Suppressor macrophage (primary cell): ENCODE measurements at regions not wholly inside any gene's neighbourhood (a gene's known extent, or its start where the extent isn't known, plus 50 kb on each side); places are given as distances from the start of the nearest gene placed in this dataset.
"Not testable (repeated sequence)": the region's sequence is repeated elsewhere in the genome, so short reads cannot be mapped to it uniquely, and the experiment has no call there.

ENCODE experiments used
- DNase-seq, 4 experiments: peaks; one replicate each; pipeline ENCODE4 v3.0.0-alpha.2; 2020 to 2022

DNA sequence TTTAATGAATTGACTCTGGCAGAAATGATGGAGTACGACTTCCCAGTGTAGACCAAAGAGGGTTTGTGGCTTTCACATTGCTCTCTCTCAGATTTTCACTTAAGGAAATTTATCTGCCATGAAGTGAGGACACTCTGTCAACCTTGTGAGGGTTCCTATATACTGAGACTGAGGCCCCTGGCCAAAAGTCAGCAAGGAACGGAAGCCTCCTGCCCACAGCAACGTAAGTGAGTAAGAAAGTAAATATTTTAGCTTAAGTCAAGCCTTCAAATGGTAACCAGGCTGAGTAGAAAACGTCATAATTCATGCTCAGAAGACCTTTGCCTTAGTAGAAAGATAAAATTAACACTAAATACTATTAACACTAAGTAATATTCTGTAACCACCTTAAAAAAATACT is 1080.5 kb upstream of the ACVR2A start:
- DNase-seq = no peak

DNA sequence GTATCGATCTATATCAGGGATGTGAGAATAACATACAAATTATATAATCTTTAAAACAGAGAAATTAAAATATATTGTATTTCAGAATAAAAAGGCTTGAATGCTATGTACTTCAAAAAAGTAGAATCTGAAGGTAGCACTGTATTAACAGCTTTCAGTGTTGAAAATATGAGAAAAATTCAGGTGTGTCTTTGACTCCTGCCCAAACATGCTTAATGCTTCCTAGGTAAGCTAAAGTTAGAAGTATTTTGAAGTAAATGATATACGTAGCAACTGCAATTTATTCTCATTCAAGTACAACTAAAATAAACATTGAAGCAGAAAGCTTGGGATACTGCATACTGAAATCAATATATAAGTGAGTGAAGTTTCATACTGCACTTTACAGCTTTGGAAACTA is 1082.0 kb upstream of the ACVR2A start:
- no peak for DNase-seq

DNA sequence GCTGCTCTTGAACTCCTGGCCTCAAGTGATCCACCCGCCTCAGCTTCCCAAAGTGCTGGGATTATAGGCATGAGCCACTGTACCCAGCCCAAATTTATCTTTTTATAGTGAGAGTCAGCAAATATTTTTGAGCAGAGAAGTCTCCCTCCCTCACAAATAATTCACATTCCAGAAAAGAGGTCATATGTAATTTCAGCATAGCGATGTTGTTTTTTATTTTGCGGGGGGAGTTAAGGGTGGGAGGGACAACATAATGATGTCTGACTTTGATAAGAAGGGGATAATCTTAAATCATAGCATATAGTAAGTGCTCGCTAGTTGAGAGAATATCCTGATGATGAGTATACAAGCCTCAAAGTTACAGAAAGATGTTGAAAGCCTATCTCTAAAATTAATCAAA is 1090.2 kb upstream of the ACVR2A start:
- no peak for DNase-seq

DNA sequence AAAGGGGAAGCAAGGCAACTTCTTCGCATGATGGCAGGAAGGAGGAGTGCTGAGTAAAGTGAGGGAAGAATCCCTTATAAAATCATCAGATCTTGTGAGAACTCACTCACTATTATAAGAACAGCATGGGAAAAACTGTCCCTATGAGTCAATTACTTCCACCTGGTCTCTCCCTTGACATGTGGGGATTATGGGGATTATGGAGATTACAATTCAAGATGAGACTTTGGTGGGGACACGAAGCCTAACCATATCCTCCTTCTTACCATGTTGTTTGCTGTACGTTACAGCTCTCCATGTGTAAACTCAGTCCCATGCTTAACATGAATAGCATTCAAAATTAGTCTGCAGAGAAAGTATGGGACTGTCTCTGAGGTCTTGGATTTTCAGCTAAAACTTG is 1096.8 kb upstream of the ACVR2A start:
- DNase-seq = no peak

DNA sequence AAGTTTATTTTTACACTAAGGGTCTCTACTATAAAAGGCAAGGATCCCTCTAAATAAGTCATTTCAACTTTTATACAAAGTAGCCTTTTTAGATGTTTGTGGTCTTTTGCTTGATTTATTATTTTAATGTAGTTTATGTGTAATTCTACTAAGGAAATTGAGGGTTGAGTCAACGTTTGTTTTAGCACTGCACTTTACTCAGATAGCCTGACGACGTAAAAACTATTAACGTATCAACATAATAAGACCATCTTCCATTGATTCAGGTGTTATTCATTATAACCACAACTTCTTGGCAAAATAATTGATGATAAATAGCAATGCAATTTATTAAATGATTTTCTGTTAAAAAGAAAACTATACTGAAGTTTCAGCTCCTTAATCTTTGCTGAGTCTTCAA is 1103.6 kb upstream of the ACVR2A start:
- DNase-seq = no peak

DNA sequence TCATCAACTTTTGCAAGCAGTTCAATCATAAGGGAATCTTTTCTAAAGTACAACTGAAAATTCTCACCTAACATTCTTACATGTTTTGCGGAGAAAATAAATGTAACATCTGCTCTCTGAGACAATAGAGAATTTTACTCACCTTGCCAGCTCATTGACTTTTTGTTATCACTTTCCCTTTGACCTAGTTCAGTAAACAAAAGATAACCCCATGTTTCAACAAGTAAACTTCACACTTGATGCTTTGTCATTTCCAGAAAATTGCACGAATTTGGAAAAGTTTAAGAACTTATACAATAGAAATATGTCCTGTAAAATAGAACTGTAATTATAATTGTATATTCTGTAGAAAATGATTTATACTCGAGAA is 1110.0 kb upstream of the ACVR2A start:
- no peak for DNase-seq

DNA sequence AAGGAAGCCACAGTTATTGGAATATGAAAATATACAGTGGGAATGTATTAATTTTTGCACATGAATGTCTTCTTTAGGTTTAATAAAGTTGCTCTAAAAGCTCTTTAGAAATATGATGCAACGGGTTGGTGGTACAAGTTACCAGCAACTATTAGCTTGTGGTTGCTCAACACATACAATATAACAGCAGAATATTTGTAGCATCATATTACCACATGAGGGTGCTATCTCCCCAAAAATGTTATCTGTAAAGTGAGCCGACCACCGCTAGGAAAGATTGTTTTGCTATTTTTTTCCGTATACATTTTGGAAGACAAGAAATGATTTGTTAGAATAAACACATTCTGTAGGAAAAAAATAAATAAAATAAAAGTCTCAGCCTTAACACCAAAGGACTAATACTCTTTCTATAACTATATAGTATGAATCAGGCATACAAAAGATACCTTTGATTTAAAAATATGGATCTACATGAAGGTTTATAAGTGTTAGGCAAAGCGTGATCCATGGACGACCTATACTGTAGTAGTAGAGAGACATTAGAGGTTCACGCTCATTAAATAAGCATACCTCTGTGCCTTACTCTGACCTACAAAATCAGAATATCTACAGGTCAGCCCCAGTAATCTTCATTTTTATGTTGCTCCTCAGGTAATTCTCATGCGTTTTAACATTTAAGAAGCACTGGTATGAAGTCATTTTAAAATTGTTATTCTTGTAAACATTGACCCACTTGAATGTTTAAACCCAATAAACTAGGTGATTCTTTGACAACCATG is 1110.6 kb upstream of the ACVR2A start:
- peak in 3 of 4 experiments; percentile 15 to 28 (median 20) for DNase-seq

DNA sequence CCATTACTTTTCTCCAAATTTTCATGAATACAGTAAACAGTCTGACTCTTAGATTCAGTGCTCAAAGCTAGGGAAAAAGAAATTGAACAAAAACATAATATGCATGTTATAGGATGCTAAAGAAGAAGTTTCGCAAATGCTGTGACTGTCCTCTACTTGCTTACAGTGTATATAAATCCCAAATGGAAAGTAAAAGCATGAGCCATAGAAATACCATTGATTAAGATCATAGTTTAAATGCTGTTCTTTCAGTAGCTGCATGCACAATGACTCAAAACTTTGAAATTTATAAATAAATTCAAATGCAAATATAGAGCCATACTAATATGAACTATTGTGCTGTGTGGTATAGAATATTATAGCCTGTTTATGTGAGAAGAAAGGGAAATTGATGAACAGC is 1113.9 kb upstream of the ACVR2A start:
- DNase-seq = no peak

DNA sequence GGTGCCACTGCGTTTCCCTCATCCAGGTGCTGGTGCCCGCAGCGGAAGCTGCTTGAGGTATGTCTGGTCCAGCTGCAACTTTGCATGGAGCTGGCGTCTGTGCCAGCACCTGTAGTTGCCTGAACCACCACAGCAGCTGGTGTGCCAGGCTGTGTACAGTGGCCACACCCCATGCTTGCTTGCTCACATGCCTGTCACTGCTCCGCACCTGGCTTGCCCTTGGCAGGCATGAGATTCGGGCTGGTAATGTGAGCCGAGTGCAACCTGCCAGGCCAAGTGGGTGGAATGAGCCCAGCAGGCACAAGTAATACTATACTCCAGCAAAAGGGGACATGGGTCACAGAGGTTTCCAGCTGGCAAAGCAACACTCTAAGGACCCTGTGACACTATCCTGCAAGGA is 1123.3 kb upstream of the ACVR2A start:
- DNase-seq = no peak

DNA sequence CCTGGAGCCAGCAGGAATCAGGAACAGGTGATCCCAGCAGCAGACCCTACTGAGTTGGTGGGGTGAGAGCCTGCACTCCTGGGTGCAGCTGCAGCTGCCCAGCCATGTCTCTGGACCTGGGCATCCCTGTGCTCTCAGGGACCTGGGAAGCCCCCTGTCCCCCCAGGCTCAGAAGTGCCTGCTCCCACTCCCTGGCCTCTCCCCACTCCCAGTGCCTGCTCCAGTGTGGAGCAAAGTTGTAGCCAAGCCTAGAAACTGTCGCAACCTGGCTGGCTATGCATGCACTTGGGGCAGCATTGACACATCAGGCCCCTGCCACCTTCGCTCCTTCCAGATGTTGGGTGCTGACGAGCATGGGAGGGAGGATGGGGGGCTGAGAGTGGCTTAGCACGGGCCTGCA is 1124.7 kb upstream of the ACVR2A start:
- no peak for DNase-seq

DNA sequence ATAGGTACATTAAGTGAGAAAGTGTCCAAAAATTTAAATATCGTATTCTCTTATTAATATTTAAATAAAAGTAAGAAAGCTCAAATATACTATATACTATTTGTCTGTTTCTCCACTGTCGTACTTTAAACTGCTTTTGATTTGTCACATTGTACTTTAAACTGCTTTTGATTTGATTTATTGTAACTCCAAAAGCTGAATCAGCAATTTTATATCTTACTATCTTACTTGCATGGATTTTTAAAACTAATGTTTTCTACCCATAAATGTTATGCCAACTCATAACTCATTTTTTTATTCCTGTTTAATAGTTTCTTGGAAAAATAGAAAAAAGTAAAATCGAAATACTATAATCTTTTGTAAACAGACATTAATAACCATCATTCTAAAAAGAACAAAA is 1128.2 kb upstream of the ACVR2A start:
- DNase-seq = no peak

DNA sequence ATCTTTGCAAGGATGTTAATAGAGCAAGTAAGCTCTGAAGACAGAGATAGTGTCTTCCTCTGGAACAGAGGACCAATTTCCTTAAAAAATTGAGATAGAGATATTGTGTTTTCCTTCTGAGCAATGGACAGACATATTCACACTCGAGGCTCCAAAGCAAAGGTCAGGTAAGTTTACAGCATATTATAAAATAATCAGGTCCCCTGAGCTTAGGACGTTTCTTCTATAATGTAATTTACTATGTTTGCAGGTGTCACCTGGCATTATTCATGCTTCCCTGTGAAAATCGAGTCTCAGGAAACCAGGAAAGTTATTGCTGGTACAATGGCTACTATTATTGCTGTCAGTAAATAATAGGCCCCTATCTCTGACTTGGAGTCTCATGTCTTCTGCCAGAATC is 1135.8 kb upstream of the ACVR2A start:
- no peak for DNase-seq

DNA sequence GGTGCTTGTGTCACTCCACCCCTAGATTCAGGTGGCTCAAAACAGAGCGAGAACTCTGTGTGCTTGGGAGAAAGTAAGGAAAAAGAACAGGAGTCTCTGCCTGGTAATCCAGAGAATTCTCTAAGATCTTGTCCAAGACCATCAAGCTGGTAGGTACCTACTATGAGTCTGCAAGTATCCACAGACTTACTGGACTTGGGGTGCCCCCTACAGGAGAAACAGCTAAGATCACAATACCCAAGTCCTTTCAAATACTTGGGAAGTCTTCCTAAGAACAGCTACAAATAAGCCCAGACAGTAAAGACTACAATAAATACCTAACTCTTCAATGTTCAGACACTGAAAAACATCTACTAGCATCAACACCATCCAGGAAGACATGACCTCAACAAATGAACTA is 1143.6 kb upstream of the ACVR2A start:
- DNase-seq = no peak

DNA sequence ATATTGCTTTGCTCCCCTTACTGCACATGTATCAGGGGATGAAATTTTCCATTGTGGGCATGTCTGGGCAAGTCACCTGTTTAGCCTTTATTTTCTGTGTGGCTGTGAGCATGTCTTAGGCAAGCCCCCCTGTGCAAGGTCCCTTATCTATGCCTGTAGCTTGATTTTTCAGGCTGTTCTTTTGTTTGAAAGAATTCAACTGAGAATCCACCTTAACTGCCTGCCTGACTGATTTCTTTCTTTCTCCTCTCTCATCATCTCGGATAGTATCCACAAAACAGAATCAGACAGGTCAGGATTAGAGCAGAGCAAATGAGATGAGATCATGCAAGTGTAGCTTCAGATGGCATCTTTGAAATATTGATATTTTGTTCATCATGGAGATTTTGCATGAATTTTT is 1147.5 kb upstream of the ACVR2A start:
- DNase-seq = no peak

DNA sequence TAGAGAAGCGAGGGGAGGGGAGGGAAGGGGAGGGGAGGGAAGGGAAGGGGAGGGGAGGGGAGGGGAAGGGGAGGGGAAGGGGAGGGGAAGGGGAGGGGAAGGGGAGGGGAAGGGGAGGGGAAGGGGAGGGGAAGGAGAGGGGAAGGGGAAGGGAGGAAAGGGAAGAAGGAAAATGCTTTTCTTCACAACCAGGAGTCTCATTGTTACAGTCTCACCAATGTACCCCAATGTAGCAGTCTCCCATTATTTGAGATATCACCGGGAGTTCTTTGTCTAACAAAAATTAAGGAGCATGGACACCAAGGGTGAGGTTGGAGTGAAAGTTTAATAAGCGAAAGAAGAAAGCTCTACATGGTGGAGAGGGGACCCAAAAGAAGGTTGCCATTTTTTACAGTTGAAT is 1148.0 kb upstream of the ACVR2A start:
- not testable (repeated sequence) for DNase-seq

DNA sequence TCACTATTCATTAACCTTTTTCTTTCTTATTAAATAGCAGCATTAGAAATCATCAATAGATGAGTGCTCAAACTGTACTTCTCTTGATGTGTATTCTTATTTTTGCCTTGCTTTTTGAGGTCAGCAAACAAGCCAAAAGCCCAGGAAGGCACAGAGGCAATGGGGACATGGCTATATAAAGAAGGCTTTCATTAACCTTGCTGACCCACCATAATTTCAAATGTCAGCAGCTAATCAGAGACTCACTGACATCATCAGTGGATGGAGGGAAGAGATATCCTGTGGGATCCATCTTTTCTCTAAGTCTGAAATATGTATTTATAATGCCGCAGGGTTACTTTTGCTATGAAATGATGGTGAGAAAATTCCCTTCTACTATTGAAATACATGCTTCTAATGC is 1162.8 kb upstream of the ACVR2A start:
- DNase-seq = no peak

DNA sequence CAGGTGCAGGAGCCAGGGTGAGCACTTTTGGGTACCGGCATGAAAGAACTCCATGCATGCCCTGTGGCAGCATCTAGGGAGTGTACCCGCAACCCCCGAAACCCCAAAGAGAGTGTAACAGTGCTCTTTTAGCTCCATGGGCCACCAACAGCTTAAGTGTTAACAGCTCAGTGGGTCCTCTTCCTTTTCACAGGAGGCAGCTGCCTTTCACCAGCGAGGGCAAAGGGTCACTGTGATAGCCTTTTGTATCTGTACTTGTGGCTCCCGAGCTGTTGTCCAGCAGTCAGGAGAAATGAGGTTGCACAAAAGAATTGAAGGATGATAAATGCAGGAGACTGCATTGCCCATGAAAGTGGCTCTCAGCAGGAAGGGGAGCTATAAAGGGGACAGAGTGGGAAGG is 1166.3 kb upstream of the ACVR2A start:
- no peak for DNase-seq

DNA sequence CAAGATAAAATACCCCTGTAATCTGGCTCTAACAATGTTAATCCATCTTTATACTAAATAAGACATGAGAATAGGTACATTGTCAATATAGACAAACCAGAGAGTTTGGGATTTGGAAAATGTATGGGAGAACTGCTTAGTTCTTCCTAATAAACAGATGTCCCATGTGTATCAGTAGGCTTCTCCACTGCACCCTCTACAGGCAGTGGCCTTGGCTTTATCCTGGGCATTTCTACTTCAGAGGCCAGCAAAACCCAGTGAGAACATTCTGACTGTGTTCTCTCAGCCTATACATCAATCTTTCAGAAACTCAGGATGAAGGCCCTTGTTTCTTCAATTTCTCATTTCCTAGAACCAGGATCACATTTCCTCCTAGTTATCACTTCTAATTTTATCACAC is 1167.5 kb upstream of the ACVR2A start:
- no peak for DNase-seq

DNA sequence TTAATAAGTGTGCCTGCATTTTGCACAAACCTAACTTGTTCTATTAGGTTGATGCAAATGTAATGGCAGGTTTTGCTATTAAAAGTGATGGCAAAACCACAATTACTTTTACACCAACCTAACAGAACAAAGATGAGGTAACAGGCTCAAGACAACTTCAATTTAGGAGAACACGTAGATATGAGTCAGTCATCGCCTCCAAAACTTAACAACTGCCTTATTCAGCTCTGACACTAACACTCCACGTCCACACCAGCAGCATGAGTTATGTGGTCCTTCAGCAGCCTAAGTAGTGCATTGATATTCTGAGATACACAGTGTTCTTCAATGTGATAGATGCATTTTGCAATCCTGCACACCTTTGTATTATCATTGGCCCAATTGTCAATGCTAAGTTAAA is 1175.1 kb upstream of the ACVR2A start:
- no peak for DNase-seq

DNA sequence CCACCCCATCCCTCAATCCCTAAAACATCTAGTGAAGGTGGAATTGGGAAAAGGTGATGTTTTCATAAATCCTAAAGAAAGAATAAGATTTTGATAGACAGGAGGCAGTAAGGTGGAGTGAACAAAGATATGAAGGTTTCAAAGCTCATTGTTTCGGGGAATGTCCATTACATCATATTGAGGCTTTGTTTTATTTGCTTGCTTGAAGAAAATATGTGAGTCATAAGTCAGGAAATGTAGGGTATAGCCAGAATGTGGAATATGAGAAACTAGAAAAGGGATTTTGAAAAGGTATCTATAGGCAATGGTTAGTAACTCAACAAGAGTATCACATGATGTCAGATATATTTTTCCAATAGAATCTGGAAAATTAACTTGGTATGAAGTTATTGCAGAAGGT is 1178.5 kb upstream of the ACVR2A start:
- DNase-seq = no peak

DNA sequence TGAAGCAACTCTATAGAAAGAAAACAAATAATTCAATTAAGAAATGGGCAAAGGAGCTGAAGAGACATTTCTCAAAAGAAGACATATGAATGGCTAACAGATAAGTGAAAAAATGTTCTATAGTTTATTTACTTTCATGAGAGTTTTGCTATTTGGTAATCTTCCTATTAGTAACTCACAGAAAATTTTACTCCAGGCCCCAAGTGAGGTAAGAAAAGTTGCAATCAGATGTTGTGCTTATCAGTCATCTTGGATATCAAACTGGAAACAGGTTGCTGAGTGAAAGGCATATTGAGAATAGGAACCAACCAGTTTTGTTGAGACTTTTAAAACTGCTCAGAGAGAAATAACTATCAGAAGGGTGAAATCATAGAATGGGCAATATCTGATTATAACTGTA is 1179.0 kb upstream of the ACVR2A start:
- no peak for DNase-seq

DNA sequence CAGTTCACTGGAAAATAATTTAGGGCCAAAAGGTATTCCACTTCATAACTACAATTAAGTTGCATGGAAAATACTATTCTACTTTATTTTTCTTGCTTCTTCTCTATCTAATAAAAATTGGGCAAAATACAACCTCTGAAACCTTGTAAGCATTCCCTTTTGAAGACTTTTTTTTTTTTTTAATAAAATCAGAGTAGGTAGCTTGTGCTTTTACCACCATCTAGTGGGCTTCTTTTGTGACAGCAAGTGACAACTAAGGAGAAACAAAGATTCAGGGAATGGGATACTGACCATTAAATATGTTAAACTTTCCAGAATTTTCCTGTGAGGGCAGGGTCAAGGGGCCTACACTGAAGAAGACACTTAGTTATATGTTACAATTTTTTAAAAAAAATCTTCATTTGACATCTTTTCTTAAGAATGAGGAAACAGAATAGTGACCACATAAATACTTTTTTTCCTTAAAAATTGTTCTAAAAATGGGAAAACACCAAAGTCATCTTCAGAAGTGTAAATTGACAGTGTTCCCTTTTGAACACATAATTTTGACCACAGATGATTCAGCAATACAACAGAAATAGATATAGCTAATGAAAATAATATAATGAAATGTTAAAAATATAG is 1183.2 kb upstream of the ACVR2A start:
- DNase-seq = peak; percentile 3 to 40 (median 19)

DNA sequence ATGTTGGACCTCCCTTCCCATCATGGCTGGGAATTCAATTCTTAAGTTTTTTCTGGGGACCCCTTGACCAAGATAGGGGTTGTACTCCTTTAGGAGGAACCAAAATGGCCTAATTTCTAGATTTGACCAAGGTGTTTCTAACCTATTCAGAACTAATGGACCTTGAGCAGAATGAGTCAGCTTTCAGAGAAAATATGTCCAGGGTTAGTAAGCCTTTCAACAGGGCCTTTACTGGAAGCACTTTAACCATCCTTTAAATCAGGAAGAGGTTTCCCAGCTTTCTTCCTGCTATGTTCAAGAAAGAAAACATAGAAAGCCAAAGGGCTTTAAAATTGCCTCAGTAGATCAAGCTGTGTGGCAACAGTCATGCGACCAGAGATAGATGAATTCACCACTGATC is 1184.9 kb upstream of the ACVR2A start:
- no peak for DNase-seq

DNA sequence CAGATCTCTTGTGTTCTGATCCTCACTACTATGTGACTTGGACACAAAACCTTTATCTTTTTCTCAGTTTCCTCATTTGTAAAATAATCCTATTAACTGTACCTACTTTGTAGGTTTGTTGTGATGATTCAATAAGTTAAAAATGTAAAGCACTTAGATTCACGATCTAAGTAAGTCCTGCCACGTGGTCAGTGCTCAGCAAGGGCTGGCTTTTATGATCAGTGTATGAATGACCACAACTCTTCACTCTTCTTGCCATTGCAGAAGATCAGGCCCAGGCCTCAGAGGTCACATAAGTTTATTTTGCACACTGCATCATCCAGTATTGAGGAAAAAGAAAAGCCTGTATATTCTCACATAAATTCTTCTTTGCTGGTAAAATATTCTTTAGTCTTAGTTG is 1192.5 kb upstream of the ACVR2A start:
- DNase-seq = no peak

DNA sequence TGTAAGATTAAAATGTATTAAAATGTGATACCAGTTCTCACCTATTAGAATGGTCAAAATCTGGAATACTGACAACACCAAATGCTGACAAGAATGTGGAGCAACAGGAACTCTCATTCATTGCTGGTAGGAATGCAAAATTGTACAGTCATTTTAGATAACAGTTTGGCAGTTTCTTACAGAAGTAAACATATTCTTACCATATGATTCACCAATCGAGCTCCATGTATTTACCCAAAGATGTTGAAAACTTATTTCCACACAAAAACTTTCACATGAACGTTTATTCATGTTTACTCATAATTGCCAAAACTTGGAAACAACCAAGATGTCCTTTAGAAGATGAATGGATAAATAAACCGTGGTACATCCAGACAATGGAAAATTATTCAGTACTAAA is 1193.5 kb upstream of the ACVR2A start:
- DNase-seq = no peak
